H9 (cell line): ENCODE measurements at regions not wholly inside any gene's neighbourhood (a gene's known extent, or its start where the extent isn't known, plus 50 kb on each side); places are given as distances from the start of the nearest gene placed in this dataset.

Experiments used
- DNase-seq: peaks from one replicate; pipeline ENCODE4 v3.0.0-alpha.2; 2017
- H2AFZ ChIP-seq: one replicate; pipeline ENCODE4 v1.6.1; 2013; ENCODE audit warnings: mild to moderate bottlenecking, low read length, control low read depth, moderate library complexity
- H2AK5ac ChIP-seq: 2 replicates; pipeline ENCODE4 v1.6.1; 2013; ENCODE audit warnings: low read length, control low read depth, mixed read lengths; ENCODE audit not compliant: insufficient read length
- H2BK120ac ChIP-seq: one replicate; pipeline ENCODE4 v1.6.1; 2013; ENCODE audit warnings: low read depth, mild to moderate bottlenecking, low read length, control low read depth, inconsistent platforms; ENCODE audit not compliant: poor library complexity, severe bottlenecking
- H2BK12ac ChIP-seq: 2 replicates; pipeline ENCODE4 v1.6.1; 2013; ENCODE audit warnings: low read length, control low read depth, mixed read lengths, low read depth; ENCODE audit not compliant: insufficient read length
- H2BK15ac ChIP-seq: 2 replicates; pipeline ENCODE4 v1.6.1; 2013; ENCODE audit warnings: low read depth, low read length, control low read depth
- H2BK20ac ChIP-seq: one replicate; pipeline ENCODE4 v1.6.1; 2013; ENCODE audit warnings: low read depth, mild to moderate bottlenecking, low read length, control low read depth, inconsistent platforms; ENCODE audit not compliant: poor library complexity, severe bottlenecking
- H2BK5ac ChIP-seq: 2 replicates; pipeline ENCODE4 v1.6.1; 2013; ENCODE audit warnings: low read length, control low read depth, mixed read lengths; ENCODE audit not compliant: insufficient read length
- H3K14ac ChIP-seq: 2 replicates; pipeline ENCODE4 v1.6.1; 2013; ENCODE audit warnings: low read length, control low read depth; ENCODE audit not compliant: insufficient read depth
- H3K18ac ChIP-seq: 2 replicates; pipeline ENCODE4 v1.6.1; 2013; ENCODE audit warnings: low read depth, mild to moderate bottlenecking, mixed read lengths, low read length, control low read depth; ENCODE audit not compliant: insufficient read length
- H3K23ac ChIP-seq: 2 replicates; pipeline ENCODE4 v1.6.1; 2013; ENCODE audit warnings: low read length, control low read depth, mixed read lengths, low read depth; ENCODE audit not compliant: insufficient read length
- H3K23me2 ChIP-seq: 2 replicates; pipeline ENCODE4 v1.6.1; 2013; ENCODE audit warnings: low read depth, mild to moderate bottlenecking, mixed read lengths, low read length, control low read depth; ENCODE audit not compliant: insufficient read length, poor library complexity, severe bottlenecking
- H3K27ac ChIP-seq: 2 replicates; pipeline ENCODE4 v1.5.1; 2013; ENCODE audit warnings: low read length, control low read depth, mixed read lengths, low read depth; ENCODE audit not compliant: insufficient read length
- H3K27me3 ChIP-seq: 2 replicates; pipeline ENCODE4 v1.6.1; 2013; ENCODE audit warnings: low read length, control low read depth, inconsistent platforms; ENCODE audit not compliant: insufficient read depth
- H3K4ac ChIP-seq: 2 replicates; pipeline ENCODE4 v1.6.1; 2013; ENCODE audit warnings: low read depth, mild to moderate bottlenecking, control low read depth, inconsistent platforms, low read length, moderate library complexity
- H3K4me1 ChIP-seq: 2 replicates; pipeline ENCODE4 v1.6.1; 2013; ENCODE audit warnings: low read length, control low read depth, inconsistent platforms; ENCODE audit not compliant: insufficient read depth
- H3K4me2 ChIP-seq: 2 replicates; pipeline ENCODE4 v1.6.1; 2013; ENCODE audit warnings: low read length, control low read depth, mixed read lengths; ENCODE audit not compliant: insufficient read length, insufficient read depth
- H3K56ac ChIP-seq: 2 replicates; pipeline ENCODE4 v1.6.1; 2013; ENCODE audit warnings: low read depth, mild to moderate bottlenecking, mixed read lengths, low read length, control low read depth; ENCODE audit not compliant: insufficient read length
- H3K79me1 ChIP-seq: 2 replicates; pipeline ENCODE4 v1.6.1; 2013; ENCODE audit warnings: low read depth, mild to moderate bottlenecking, moderate library complexity, low read length, control low read depth, inconsistent platforms; ENCODE audit not compliant: insufficient read depth, poor library complexity, severe bottlenecking
- H3K79me2 ChIP-seq: 2 replicates; pipeline ENCODE4 v1.6.1; 2013; ENCODE audit warnings: low read length, control low read depth, inconsistent platforms; ENCODE audit not compliant: insufficient read depth
- H3K9ac ChIP-seq: 2 replicates; pipeline ENCODE4 v1.6.1; 2013; ENCODE audit warnings: low read length, control low read depth, mixed read lengths; ENCODE audit not compliant: insufficient read length; ENCODE audit errors: extremely low read depth
- H3K9me3 ChIP-seq: one replicate; pipeline ENCODE4 v1.6.1; 2013; ENCODE audit warnings: low read depth, low read length, inconsistent platforms; ENCODE audit not compliant: control insufficient read depth
- H3T11ph ChIP-seq: one replicate; pipeline ENCODE4 v1.6.1; 2013; ENCODE audit warnings: mild to moderate bottlenecking, low read length, control low read depth, inconsistent platforms
- H4K20me1 ChIP-seq: one replicate; pipeline ENCODE4 v1.6.1; 2013; ENCODE audit not compliant: control insufficient read depth, insufficient read length, insufficient read depth
- H4K5ac ChIP-seq: 2 replicates; pipeline ENCODE4 v1.6.1; 2013; ENCODE audit warnings: low read depth, mild to moderate bottlenecking, mixed read lengths, low read length, control low read depth; ENCODE audit not compliant: insufficient read length
- H4K8ac ChIP-seq: replicated peaks from 2 replicates; pipeline ENCODE4 v1.6.1; 2013; ENCODE audit warnings: low read length, control low read depth, mixed read lengths, low read depth; ENCODE audit not compliant: insufficient read length
- H4K91ac ChIP-seq: 2 replicates; pipeline ENCODE4 v1.6.1; 2013; ENCODE audit warnings: low read depth, mild to moderate bottlenecking, moderate library complexity, mixed read lengths, low read length, control low read depth; ENCODE audit not compliant: insufficient read length
- H3K27ac Mint-ChIP-seq, 3 experiments: 2 replicates in 2 of 3; 3 replicates in 1 of 3; pipeline ENCODE4 v1.8.0; 2020 to 2021; ENCODE audit warnings: mixed read lengths in 3 of 3, mild to moderate bottlenecking in 1 of 3, moderate library complexity in 1 of 3
- H3K27me3 Mint-ChIP-seq: 2 replicates; pipeline ENCODE4 v1.8.0; 2021; ENCODE audit warnings: low read depth, mild to moderate bottlenecking, moderate library complexity, mixed read lengths
- H3K36me3 Mint-ChIP-seq, 3 experiments: 2 replicates in 2 of 3; 3 replicates in 1 of 3; pipeline ENCODE4 v1.8.0; 2020 to 2021; ENCODE audit warnings: low read depth in 3 of 3, mixed read lengths in 3 of 3; ENCODE audit not compliant: insufficient read depth in 1 of 3
- H3K4me1 Mint-ChIP-seq, 2 experiments: 2 replicates each; pipeline ENCODE4 v1.8.0; 2020; ENCODE audit warnings: mixed read lengths in 2 of 2
- H3K4me3 Mint-ChIP-seq, 2 experiments: 2 replicates in 1 of 2; 3 replicates in 1 of 2; pipeline ENCODE4 v1.8.0; 2020 to 2021; ENCODE audit warnings: mild to moderate bottlenecking in 2 of 2, mixed read lengths in 2 of 2, moderate library complexity in 1 of 2
- H3K9me3 Mint-ChIP-seq, 2 experiments: 2 replicates in 1 of 2; 3 replicates in 1 of 2; pipeline ENCODE4 v1.8.0; 2020; ENCODE audit warnings: mild to moderate bottlenecking in 2 of 2, mixed read lengths in 2 of 2, moderate library complexity in 1 of 2
- WGBS: extraction: QIAGEN DNeasy Blood & Tissue Kit; methylation state at CpG from one replicate; pipeline ENCODE4 v1.1.7; 2013; ENCODE audit warnings: missing lambda C conversion rate, low lambda C conversion rate, mixed read lengths; ENCODE audit not compliant: insufficient read length; ENCODE audit errors: extremely low coverage; 5-methylcytosine and 5-hydroxymethylcytosine counted together
- TF ChIP-seq, protein P1 (sequence below): fragments of 200-600 bp; sonication (generic); conservative IDR thresholded peaks from 3 replicates; pipeline ENCODE4 v1.8.0; 2021; ENCODE audit warnings: antibody characterized with exemption, mild to moderate bottlenecking

DNA sequence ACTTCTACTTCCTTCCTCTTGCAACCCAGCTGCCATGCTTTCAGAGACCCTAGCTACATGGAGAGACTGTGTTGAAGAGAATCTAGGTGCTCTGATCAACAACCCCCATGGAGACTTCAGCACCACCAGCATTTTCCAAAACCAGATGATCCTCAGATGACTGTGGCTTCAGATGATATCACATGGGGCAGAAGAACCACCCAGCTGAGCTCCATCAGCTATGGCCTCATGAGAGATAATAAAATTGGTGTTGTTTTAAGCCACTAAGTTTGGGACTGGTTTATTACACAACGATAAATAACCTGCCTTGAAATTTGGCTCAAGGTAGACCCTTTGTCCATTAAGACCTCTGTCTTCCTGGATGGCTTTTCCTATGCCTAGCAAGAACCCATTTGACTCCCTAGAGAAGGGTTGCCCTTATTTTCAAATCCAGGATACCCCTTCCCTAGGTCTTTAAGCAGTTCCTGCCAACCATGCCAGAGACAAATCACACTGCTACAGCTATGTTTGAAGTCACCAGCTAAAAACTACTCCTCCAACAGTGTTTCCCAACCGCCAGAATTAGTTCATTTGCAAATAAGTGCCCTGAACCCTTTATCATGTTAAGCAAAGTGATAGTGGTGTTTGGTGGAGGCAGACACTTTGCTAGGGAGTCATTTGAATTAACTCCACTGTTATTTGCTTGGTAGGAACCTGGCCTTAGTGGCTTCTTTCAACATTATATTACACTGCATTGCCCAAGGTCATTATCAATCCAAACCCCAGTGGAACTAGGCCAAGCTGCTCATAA lies 136.9 kb upstream of the PALS2 start:
- no peak overlapping the region for H3K23ac ChIP-seq

More for the DNA sequence above, 136.9 kb upstream of the PALS2 start:
- no peak overlapping the region for H2BK15ac ChIP-seq
- peak overlapping the region; percentile 33 to 34; a peak in 4 of 5 replicates for H3K4me3 Mint-ChIP-seq
- TF ChIP-seq, protein P1, sequence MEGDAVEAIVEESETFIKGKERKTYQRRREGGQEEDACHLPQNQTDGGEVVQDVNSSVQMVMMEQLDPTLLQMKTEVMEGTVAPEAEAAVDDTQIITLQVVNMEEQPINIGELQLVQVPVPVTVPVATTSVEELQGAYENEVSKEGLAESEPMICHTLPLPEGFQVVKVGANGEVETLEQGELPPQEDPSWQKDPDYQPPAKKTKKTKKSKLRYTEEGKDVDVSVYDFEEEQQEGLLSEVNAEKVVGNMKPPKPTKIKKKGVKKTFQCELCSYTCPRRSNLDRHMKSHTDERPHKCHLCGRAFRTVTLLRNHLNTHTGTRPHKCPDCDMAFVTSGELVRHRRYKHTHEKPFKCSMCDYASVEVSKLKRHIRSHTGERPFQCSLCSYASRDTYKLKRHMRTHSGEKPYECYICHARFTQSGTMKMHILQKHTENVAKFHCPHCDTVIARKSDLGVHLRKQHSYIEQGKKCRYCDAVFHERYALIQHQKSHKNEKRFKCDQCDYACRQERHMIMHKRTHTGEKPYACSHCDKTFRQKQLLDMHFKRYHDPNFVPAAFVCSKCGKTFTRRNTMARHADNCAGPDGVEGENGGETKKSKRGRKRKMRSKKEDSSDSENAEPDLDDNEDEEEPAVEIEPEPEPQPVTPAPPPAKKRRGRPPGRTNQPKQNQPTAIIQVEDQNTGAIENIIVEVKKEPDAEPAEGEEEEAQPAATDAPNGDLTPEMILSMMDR = no peak
- no peak overlapping the region for H3K18ac ChIP-seq
- DNase-seq = peak; percentile 52
- no peaks in the 10 kb centered on the region for H3K79me2 ChIP-seq
- peaks cover 37% of the 10 kb centered on the region for H3K27me3 Mint-ChIP-seq
- no peak overlapping the region for H4K91ac ChIP-seq
- H3K56ac ChIP-seq = no peak overlapping the region
- peaks cover 56 to 62% of the 10 kb centered on the region in 2 experiments for H3K4me1 Mint-ChIP-seq
- H3K9me3 Mint-ChIP-seq = peaks cover 3 to 15% of the 10 kb centered on the region in 2 experiments
- no peak overlapping the region for H2BK20ac ChIP-seq
- H3K4ac ChIP-seq = no peak overlapping the region
- no peaks in the 10 kb centered on the region for H3K23me2 ChIP-seq
- WGBS = no CpG with 5 or more reads among the region's 2 CpGs
- H4K20me1 ChIP-seq = no peaks in the 10 kb centered on the region
- peak overlapping the region; percentile 25 for H3K4me2 ChIP-seq
- H3K27ac ChIP-seq = peak overlapping the region; percentile 41
- H4K5ac ChIP-seq = no peak overlapping the region
- H3K27me3 ChIP-seq = no peaks in the 10 kb centered on the region; the same call in 1 of the 2 replicates
- H2BK5ac ChIP-seq = no peak overlapping the region
- no peaks in the 10 kb centered on the region for H3K9me3 ChIP-seq
- H4K8ac ChIP-seq = no peak overlapping the region
- peaks cover 2 to 6% (median 4%) of the 10 kb centered on the region in 3 experiments; a peak in 2 of 7 replicates for H3K36me3 Mint-ChIP-seq
- H3K9ac ChIP-seq = no peak overlapping the region
- H2AFZ ChIP-seq = no peak overlapping the region
- no peaks in the 10 kb centered on the region for H3K79me1 ChIP-seq
- peaks cover 30% of the 10 kb centered on the region; the same call in 1 of the 2 replicates for H3K4me1 ChIP-seq
- no peak overlapping the region for H2BK12ac ChIP-seq
- H3T11ph ChIP-seq = no peak overlapping the region
- H3K14ac ChIP-seq = no peak overlapping the region
- H2BK120ac ChIP-seq = no peak overlapping the region
- H2AK5ac ChIP-seq = peak overlapping the region; percentile 11
- peak overlapping the region in 1 of 3 experiments; percentile 96; a peak in 3 of 7 replicates for H3K27ac Mint-ChIP-seq
